MG63 (cell line): ENCODE measurements at regions not wholly inside any gene's neighbourhood (a gene's known extent, or its start where the extent isn't known, plus 50 kb on each side); places are given as distances from the start of the nearest gene placed in this dataset.

Source experiments
- DNase-seq: peaks from one replicate; pipeline ENCODE4 v3.0.0-alpha.2; 2020
- H3K27me3 ChIP-seq: fragments of 250-450 bp; sonication (Bioruptor Pico); 2 replicates; pipeline ENCODE4 v1.5.1; 2020; ENCODE audit warnings: mild to moderate bottlenecking, moderate library complexity
- H3K36me3 ChIP-seq: fragments of 250-450 bp; sonication (Bioruptor Pico); 2 replicates; pipeline ENCODE4 v1.5.1; 2020; ENCODE audit warnings: mild to moderate bottlenecking, moderate library complexity
- H3K4me3 ChIP-seq: fragments of 250-450 bp; sonication (Bioruptor Pico); 2 replicates; pipeline ENCODE4 v1.5.1; 2020; ENCODE audit warnings: mild to moderate bottlenecking, moderate library complexity
- H3K9me3 ChIP-seq: fragments of 250-450 bp; sonication (Bioruptor Pico); 2 replicates; pipeline ENCODE4 v1.5.1; 2020; ENCODE audit warnings: mild to moderate bottlenecking, moderate library complexity

DNA sequence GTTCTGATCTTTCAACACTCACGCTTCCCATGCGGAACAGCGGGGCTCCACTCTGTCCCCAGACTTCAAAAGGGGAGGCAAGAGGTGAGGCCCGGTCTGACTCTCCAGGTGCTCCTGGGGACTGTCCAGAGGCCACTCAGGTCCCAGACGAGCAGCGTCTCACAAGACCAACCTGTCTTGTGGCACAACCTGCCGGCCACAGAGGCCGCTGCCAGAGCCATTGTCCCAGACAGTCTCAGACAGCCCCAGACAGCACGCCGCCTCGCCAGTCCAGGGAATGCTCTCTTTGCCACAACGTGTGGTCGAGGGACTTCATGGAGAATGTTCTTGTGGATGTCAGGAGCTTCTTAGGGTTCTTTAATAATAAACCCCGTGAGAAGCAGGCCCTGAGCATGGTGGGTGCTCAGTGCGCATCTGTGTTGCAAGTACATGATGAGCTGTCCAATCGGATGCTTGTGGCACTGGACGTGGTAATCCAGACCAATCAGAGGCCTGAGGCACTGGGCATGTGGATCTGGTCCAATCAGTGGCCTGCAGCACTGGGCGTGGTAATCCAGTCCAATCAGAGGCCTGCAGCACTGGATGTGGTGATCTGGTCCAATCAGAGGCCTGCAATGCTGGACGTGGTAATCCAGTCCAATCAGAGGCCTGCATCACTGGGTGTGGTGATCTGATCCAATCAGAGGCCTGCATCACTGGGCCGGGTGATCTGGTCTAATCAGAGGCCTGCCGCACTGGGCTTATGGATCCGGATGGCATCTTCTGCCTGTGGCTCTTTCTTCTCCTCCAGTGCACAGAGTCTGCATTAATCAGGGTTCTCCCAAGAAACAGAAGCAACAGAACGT lies 76.4 kb downstream of the TMEM18 start:
- Histone ChIP-seq H3K4me3 (no peak overlapping the region), H3K9me3 (no peaks in the 10 kb centered on the region), H3K27me3 (no peaks in the 10 kb centered on the region), H3K36me3 (no peaks in the 10 kb centered on the region)
- DNase-seq: no peak

DNA sequence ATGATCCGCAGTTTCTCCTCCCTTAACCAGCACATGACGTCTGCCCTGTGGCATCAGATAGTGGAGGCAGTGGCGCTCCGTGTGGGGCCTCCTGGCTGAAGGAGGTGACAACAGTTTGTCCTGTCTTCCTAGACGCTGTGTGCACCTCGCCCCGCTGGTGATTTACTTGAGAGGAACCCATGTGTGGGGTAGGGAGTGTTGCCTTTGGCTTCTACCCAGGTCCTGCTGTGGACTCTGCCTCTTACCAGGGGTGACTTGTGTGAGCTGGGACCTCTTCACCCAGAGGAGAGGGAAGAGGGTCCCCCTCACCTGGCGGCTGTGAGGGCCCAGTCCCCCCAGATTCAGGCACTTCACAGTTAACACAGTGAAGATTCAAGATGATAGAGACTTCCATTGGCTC lies 77.6 kb downstream of the TMEM18 start:
- H3K4me3 ChIP-seq: no peak overlapping the region
- no peaks in the 10 kb centered on the region for H3K9me3 ChIP-seq
- H3K27me3 ChIP-seq: no peaks in the 10 kb centered on the region
- no peaks in the 10 kb centered on the region for H3K36me3 ChIP-seq
- no peak for DNase-seq

DNA sequence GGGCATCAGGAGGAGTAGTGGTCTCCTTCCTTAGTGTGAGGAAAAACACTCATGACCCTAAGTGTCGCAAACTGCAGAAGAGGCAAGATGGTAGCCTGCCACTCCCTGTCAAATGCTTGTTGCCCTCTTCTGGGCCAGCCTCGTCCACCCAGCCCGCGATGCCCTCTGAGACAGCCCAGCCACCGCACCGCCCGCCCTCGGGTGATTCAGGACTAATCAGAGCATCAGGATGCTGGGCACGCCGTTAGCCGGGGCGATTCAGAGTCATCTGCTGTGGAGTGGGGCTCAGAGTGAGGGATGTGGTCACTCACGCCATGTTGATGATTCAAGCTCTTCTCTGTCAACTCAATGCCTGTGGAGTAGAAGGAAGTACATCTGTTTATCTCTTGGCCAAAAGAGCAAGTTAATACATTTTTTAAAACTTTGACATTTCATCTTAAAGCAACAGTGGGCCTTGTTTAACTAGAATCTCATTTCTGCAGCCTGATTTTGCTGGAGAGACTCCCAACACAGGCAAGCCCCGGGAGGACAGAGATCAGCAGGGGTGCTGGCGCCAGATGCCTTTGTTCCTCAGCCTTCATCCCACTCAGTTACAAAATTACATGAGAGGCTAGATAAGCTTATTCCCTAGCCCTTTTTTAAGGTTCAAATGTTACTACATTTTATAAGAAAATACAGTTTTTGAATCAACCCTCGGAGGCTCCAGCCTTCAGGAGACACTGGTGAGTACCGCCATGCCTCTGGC lies 79.0 kb downstream of the TMEM18 start:
- peak; percentile 70 for DNase-seq
- H3K9me3 ChIP-seq: no peaks in the 10 kb centered on the region
- no peaks in the 10 kb centered on the region for H3K36me3 ChIP-seq
- H3K4me3 ChIP-seq: no peak overlapping the region
- no peaks in the 10 kb centered on the region for H3K27me3 ChIP-seq

DNA sequence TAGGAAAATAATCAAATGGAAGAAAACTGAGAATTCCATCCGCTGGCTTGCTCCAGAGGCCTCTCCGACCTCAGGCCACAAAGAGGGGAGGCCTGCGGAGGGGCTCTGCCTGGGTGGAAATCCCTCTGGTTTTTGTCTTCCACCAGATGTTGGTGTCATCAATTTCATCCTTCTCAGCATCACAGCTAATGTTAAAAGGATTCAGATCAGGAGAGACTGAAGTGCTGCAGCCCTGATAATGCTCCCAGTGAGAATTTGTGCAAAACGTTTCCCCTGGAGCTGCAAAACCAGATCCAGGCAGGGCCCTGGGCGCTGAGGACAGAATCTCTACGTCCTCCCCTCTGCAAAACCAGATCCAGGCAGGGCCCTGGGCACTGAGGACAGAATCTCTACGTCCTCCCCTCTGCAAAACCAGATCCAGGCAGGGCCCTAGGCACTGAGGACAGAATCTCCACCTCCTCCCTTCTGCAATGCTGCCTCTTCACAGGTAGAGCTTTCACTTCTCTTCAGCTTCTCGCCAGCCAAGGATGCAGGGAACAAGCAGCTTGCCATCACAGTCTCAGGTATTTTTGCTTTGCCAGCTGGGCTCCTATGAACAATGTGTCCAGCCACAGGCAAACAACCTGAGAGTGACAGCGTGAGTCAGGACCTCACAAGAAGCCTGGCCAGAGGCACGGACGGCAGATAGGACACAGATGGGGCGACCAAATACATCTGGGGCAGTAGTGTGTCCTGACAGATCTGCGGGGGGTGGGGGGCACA lies 81.2 kb downstream of the TMEM18 start:
- Histone ChIP-seq H3K27me3 (no peaks in the 10 kb centered on the region), H3K36me3 (no peaks in the 10 kb centered on the region), H3K4me3 (no peak overlapping the region), H3K9me3 (no peaks in the 10 kb centered on the region)
- DNase-seq: no peak

DNA sequence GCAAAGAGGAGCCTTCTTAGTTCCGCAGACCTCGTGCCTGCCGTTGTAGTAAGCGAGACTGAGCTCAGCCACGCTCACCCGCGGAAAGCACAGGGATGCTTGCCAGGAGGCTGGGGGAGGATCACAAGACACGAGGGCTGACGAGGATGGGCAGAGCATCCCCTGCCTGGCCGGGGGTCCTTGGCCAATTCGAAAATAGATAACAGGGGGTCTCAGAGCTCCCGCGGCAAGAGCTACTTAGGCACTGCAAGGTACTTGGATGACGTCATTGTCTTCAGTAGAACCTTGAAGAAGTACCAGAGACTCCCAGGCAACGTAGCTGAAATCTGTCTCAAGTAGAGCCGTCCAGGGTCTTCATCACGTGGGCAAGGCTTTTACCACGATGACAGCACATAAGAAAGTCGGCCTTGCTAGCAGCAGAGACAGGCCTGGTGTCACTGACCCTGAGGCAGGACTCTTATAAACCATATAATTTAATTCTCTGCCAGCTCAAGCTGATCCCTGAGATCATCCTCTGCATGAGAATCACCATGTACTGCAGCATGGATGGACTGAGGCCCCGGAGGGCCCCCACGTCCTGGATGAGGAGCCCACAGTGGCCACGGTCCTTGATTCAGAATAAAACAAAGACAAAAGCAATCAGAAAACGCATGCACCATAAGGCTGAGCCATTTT lies 81.9 kb downstream of the TMEM18 start:
- H3K9me3 ChIP-seq: no peaks in the 10 kb centered on the region
- no peak overlapping the region for H3K4me3 ChIP-seq
- no peaks in the 10 kb centered on the region for H3K36me3 ChIP-seq
- no peak for DNase-seq
- H3K27me3 ChIP-seq: no peaks in the 10 kb centered on the region

DNA sequence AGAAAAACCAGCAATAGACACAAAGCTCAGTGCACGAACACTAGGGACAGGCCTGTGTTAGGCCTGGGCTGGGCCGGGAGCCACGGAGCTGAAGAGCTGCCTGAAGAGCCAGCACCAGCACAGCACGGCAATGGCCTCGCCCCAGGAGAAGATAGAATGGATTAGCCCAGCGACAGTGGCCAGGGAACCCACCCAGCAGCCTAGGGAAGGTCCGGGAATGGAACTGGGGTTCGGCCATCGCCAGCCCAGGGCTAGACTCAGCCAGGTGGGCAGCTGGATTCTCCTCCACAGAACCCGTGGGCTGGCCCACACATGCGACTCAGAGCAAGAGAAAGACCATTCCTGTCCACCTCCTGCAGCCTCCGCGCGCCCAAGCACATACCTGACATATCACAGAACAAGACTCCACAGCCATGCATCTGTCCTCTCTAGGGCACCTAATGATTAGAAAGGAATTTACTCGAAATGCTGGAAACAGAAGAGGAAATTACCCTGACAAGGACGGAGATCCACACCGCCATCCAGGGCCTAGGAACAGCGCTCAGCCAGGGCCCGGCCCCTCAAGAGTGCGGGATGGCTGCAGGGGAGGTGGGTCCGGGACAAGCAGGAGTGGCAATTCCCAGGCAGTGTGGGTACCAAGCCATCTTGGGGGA lies 82.8 kb downstream of the TMEM18 start:
- Histone ChIP-seq H3K27me3 (no peaks in the 10 kb centered on the region), H3K36me3 (no peaks in the 10 kb centered on the region), H3K9me3 (no peaks in the 10 kb centered on the region), H3K4me3 (no peak overlapping the region)
- DNase-seq: no peak

DNA sequence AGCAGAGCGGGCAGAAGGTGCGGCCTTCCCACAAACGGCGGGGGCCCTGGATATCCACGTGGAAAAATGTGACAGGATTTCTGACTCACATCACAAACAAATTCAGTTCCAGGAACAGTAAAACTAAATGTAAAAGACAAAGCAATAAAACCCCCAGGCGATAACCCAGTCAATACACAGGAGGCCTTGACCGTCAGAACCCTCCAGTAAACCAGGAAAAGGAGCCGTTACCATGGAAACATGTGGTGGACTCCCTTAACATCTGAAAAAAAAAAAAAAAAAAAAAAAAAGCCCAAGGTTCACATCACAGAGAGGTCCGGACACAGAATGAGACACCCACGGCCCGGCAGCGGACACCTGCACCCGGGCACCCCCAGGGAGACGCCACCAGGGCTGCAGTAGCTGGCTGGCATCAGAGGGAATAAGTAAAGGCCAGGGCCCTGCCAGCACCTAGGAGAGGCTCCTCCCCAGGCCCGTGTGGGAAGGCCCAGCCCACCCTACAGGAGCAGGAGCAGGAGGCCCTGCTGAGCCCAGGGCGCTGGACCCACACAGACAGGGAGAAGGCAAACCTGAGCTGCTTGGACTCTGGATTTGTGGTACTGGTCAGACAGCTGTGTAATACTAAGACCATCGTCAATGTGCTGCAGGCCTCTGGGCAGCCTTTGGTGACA lies 83.7 kb downstream of the TMEM18 start:
- H3K36me3 ChIP-seq: no peaks in the 10 kb centered on the region
- H3K9me3 ChIP-seq: no peaks in the 10 kb centered on the region
- H3K27me3 ChIP-seq: no peaks in the 10 kb centered on the region
- DNase-seq: no peak
- H3K4me3 ChIP-seq: no peak overlapping the region

DNA sequence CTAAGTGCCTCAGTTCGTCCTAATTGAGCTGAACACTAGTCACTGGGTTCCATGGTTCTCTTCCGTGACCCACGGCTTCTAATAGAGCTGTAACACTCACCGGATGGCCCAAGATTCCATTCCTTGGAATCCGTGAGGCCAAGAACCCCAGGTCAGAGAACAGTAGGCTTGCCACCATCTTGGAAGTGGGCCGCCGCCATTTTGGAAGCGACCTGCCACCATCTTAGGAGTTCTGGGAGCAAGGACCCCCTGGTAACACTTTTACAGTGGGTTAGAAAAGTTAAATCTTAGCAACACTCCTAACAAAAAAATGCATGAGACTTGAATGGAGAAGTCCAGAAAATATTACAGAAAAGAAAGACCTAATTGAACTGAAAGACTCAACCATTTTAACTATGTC lies 84.5 kb downstream of the TMEM18 start:
- H3K9me3 ChIP-seq: no peaks in the 10 kb centered on the region

DNA sequence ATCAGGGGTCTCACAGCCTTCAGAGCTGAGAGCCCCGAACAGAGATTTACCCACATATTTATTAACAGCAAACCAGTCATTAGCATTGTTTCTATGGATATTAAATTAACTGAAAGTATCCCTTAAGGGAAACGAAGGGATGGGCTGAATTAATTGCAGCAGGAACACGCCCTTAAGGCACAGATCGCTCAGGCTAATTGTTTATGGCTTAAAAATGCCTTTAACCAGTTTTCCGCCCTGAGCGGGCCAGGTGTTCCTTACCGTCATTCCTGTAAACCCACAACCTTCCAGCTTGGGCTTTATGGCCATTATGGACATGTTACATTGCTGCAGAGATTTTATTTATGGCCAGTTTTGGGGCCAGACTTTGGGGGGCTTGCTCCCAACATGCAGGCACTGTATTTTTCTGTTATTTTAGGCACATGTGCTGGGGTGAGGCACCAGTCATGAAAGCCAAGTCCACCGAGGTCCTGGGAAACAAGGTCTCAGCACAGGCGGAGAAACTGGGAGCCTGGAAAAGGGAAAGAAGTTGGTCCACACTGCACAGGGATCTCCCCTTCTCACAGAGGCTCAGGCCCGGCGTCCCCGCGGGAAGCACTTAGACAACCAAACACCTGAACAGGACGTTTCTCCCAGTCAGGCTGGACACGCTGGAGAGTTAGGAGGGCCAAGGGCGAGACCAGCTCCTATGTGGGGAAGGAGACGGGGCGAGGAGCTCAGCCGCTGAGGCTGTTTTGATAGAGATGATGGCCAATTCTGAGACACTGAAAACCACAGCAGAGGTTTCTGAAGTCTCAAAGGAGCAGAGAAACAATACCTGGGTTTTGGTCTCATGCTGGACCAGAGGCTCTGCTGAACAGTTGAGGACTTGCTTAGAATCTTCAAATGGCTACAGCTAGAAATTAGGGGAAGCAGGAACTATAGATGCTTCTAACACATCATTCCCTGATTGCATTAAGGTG lies 86.7 kb downstream of the TMEM18 start:
- Histone ChIP-seq H3K9me3 (no peaks in the 10 kb centered on the region), H3K27me3 (no peaks in the 10 kb centered on the region), H3K4me3 (no peak overlapping the region), H3K36me3 (no peaks in the 10 kb centered on the region)
- no peak for DNase-seq

More for the DNA sequence above, 84.5 kb downstream of the TMEM18 start:
- Histone ChIP-seq H3K27me3 (no peaks in the 10 kb centered on the region), H3K4me3 (no peak overlapping the region), H3K36me3 (no peaks in the 10 kb centered on the region)
- DNase-seq: no peak

DNA sequence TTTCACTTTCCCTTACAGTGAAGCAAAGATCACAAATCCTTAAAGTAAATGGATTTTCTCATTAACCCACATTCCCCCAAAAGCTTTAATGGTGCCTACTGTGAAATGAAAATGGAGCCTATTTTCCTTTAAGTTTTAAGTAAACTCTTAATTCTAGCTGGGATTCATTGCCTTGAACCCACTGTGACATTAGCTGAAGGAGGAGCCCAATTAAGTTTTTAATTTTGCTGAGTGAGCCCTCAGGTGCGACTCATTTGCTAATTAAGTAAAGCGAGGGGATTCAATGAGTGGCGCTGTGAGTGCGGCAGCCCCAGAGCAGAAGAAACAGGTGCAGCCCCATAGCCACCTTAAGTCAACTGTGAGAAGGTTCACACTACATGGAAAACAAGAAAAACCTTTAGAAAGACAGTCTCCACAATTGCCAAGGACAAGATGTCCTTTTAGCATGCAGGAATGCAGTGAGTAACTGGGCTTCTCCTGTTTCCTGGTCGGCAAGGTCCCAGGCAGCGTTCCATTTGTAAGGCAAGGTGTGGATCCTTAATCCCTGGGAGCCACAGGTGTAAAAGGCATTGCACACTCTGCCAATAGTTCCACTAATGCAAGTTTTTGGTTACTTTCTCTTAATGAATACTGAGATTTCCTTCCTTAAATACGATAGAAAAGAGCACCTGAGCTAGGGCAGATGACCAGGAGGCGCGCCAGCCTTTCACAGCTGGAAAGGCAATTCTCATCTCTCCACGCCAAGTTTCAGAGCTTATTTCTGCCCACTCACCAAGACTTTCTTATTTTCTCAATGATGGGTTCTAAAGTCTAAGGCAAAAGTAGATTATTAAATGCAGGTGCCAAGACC lies 87.7 kb downstream of the TMEM18 start:
- no peak for DNase-seq
- Histone ChIP-seq H3K9me3 (no peaks in the 10 kb centered on the region), H3K27me3 (no peaks in the 10 kb centered on the region), H3K4me3 (no peak overlapping the region), H3K36me3 (no peaks in the 10 kb centered on the region)

DNA sequence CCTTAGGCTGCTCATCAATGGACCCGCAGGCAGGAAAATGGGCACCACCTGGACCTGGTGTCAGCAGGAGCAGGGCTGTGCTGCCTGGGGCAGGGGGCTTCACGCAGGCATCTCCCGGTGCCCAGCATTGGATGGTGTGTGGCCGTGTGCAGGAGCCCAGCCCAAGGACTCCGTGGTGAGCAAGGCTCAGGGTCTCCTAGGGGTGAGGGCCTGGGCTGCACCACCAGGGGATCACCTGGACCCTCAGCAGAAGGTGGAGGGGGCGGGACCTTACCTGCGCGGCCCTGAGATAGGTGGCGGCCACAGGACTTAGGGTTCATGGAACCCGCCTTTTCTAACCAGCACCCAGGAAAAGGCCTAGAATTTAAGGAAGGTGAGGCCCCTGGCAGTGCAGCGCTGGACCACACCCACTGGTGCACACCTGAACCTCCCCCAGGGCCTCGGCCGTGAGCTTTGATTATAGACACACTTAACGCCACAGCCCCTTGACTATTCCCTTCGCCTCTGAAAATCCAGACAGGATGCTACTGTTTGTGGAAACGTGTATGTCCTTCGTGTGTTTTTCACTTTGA lies 89.0 kb downstream of the TMEM18 start:
- DNase-seq: no peak
- Histone ChIP-seq H3K36me3 (no peaks in the 10 kb centered on the region), H3K27me3 (no peaks in the 10 kb centered on the region), H3K4me3 (no peak overlapping the region), H3K9me3 (no peaks in the 10 kb centered on the region)

DNA sequence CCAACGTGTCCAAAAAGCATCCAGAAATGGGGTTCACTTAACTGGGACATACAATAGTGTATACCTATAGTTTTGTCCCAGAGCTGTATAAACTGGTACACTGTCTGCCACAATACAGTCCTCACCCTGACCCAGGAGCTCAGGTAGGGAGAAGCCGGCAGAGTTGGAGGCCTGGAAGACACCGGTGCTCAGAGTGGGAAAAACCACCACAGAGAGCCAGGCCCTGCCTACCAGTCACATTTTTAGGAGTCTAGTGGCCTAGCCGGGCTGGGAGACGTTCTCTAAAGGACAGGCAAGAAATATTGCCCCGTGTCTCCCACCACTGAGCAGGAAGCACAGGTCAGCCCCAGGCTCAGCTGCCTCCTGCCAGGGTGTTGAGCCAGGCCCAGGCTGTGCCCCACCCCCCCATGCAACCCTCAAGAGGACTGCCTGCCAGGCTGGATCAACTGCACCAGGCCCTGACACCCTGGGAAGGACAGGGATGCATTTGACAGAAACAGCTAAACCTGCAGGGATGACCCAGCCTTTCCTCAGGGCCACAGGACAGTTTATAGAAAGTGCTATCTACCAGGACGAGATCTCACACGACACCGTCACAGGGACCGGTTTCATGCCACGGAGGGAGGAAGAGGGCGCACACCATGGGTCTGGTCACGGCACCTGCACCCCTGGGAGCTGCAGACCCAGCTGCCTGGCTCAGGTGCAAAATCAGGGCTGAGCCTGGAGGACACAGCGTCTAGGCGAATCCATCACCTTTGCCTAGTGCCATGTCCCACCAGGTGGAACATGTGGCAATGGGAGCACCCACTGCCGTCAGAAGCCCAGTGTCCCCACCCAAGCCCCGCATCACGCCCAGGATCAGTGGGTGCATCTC lies 89.9 kb downstream of the TMEM18 start:
- H3K27me3 ChIP-seq: no peaks in the 10 kb centered on the region
- no peak overlapping the region for H3K4me3 ChIP-seq
- no peak for DNase-seq
- no peaks in the 10 kb centered on the region for H3K9me3 ChIP-seq
- no peaks in the 10 kb centered on the region for H3K36me3 ChIP-seq

DNA sequence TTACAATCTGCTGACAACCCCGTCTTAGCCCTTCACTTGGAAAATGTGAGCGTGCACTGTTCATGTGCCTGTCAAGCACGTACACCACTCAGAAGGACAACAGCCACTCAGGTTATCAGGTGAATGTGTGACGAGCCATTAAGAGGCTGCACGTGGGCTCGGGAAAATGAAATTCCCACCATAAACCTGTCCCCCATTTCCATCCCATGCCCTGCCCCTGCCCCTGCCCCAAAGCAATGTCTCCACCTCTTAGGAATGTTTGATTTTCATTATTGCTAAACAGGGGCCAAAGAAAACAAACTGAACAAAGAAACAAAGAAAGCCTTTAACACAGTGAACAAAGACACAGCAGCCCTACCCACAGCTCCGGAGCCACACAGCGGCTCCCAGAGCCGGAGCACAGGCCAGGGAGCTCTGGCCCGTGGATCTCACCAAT lies 90.5 kb downstream of the TMEM18 start:
- DNase-seq: no peak
- Histone ChIP-seq H3K9me3 (no peaks in the 10 kb centered on the region), H3K36me3 (no peaks in the 10 kb centered on the region), H3K27me3 (no peaks in the 10 kb centered on the region), H3K4me3 (no peak overlapping the region)
